HS-27A (cell line): ENCODE measurements at regions not wholly inside any gene's neighbourhood (a gene's known extent, or its start where the extent isn't known, plus 50 kb on each side); places are given as distances from the start of the nearest gene placed in this dataset.

Experiments
- DNase-seq: peaks from one replicate; pipeline ENCODE4 v3.0.0-alpha.2; 2012; ENCODE audit warnings: low read depth, missing footprints

DNA sequence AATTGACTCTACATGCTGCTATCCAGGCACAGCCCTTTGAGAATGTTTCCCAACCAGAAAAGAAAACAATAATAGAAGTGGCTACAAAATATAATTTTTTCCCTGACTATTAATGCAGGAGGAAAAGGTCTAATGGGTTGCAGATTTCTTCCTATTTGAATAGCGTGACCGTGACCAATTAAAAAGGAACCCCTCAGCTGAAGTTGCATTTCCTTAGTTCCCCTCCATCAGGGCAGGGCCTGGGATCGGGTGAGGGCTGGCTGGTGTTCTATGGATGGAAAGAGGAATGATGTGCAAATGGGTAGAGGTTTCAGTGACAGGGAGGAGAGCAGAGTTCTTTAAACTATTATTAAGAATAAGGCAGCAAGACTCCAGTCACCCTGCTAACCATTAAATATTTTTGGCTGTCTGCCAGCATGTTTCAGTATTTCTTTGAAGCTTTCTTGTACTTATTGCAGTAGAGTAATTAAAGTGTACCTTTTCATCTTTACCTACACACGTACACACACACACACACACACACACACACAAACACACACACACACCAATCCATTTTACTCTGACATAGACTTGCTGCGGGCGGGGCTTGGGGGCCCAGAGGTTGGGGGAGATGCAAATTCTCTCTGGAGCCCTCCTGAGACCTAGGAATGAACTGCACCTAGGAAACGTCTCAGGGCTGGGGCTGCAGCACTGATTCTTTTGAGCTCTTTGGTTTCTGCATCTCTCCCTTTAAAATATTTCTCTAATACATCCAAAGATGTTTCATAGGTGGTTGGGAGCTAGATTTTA lies 154.8 kb upstream of the SLC35B3 start:
- DNase-seq = no peak

DNA sequence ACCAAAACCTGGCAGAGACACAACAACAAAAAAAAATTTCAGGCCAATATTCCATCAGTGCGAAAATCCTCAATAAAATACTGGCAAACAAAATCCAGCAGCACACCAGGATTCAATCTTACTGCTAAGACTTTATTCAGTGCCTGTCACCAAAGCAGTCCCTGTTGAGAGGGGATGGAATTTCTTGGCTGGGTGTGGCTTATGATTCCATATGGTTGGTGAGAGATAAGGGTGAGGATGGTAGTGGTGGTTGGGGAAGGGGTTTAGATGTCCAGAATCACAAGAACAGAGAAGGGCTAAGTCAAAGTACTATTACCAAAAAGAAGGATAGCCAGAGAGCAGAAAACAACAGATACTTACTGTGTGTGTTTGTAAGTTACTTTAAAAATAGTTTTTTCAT lies 152.8 kb upstream of the SLC35B3 start:
- no peak for DNase-seq

DNA sequence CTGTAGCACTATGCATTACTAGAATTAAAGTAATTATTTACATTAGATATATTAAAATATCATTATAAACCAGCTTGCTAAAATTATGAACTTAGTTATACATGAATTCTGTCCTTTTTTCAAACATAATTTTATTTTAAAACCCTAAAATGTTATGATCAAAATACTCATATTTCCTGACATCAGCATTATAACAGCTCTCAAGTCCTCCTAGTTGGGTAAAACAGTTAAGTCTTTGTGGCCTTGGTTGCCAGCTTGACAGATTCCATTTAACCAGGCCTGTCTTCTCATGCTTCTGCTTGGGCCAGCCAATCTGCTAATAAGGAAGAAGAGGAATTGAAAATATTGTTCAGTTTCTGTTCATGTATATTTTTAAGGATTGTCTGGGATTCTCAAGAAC lies 147.9 kb upstream of the SLC35B3 start:
- DNase-seq = no peak

DNA sequence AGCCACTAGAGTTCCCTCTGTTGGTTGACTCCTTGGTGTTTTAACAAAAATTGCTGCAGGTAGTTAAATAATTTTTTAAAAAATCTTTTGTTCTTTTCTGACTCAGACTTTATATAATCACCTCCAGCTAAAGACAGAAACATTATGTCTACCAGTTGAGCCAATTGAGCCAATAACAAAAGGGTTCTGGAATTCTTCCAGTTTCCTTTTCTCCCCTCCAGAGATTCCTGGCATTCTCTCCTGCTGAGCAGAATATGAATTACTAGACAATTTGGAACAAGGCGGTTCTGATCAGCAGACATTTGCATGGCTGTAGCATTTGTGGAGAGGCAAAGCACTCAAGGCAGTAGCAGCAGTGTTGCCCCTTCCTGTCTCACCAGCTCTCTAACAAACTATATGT lies 144.0 kb upstream of the SLC35B3 start:
- DNase-seq = no peak

DNA sequence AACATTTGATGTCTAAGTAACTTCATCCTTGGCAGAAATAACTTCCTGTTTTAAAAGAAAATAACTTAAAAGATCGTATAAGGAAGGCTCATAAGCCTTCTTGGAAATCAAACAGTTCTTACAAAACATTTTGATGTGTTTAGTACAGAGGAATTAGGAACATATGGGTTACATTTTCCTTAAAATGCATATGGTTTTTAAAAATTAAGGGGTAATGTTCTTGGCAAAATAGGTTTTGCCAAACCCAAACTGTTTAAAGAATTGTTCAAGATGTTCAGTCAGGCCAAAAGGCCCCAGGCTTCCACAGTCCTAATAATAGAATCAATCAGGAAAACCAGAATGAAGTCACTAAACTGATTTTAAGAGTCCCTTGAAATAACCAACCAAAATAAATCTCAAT lies 142.7 kb upstream of the SLC35B3 start:
- DNase-seq = no peak

DNA sequence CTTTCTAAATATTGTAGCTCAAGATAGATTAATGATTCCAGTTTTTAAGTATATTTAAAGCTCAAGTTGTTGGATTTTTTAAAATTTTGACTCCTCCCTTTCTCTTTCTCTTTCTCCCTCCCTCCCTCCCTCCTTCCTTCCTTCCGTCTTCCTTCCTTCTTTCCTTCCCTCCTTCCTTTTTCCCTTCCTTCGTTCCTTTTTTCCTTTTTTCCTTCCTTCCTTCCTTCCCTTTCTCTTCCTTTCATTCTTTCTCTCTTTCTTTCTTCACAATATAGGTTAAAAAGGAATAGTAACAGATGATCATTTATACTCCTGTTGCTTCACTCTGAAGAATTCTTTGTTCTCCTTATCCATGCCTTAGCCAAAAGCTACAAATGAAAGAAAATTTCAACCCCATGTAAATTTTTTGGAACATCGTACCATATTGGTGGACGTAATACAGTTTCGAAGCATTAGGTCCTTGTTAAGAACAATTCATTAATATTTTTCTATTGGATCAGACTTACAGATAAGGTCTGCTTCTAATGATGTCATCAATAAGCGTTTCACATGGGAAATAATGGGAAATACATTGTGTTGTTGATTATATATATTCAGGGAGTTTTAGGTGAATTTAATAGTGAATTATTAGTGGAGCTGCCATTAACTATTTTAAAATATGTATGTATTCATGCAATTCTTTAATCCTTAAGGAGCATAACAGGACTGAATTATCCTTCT lies 139.6 kb upstream of the SLC35B3 start:
- DNase-seq = no peak

DNA sequence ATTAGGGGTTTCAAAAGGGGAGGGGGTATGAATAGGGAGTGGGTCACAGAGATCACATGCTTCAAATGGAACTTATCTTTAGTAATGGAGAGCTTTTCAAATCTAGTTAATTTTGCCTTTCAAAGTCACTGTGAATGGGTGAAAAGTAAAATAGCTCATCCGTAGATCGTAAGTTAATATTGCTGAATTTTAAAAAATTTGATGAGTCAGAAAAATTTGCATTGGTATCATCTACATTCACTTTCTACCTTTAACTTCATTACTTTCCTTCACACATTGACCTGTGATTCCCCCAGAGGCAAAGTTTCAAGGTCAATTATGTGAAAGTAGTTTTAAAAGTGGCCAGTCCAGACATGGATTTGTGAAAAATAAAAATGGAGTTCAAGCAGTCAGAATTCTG lies 139.0 kb upstream of the SLC35B3 start:
- DNase-seq = no peak

DNA sequence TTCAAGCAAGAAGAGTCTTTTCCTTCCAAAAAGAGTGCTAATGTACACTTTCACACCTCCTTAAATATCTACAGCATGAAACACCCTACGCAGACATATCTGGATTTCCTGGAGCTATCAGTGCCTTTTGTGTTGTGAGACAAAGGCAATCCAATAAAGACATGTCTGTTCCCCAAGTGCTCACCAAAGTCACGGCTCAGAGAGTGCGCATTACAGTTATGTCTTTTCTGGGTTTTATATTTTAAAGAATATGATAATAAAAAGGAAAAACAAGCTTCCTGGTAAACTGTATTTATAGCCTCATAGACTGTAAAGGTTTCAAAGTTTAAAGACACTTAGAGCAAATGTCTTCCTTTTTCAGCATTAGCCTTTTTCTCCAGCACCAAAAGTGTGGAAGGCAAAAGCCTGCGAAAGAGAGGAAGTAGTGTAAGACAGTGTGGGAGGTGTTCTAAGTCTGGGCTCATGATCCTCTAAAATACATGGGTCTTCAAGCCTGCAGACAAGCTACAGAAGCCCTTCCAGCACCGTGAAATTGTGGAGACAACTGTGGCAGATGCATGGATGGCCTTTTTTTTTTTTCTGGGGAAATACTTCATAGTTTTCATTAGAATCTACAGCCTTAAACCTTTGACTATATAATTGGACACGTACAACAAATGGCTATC lies 135.0 kb upstream of the SLC35B3 start:
- DNase-seq = no peak

DNA sequence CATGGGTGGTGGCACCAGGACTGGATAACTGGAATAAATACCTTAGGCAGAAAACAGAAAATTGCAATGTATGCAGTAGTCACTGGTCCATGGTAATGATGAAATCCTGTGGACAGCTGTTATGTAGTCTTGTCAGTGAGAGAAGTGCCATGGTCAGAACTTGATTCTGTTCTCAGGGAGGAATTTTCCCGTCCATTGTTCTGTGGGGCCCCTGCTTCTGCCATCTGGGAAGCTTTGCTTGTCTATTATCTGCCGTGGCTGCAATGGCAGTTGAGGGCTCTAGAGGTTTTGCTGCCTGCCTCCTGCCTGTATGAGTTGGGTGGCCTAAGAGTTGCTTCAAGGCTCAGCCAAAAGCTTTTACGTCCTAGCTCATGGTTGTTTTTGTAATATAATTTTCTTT lies 126.8 kb upstream of the SLC35B3 start:
- no peak for DNase-seq

DNA sequence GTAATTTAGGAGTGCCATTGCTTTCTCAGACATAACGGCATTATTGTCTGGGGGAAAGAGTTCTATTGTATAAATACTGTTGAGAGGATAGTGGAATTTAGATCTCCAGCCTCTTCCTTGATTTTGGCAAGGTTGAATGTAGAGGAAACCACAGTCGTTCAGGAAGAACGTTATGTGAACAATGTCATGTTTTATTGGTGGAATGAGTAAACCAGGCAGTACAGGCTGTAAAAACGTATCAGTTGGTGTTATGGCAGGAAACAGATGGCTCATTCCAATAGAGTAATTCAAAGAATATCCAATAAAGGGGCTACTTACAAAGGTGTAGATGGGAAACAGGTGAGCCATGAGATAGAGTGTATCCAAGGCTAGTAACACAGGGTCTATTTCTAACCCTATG lies 123.6 kb upstream of the SLC35B3 start:
- DNase-seq = no peak

DNA sequence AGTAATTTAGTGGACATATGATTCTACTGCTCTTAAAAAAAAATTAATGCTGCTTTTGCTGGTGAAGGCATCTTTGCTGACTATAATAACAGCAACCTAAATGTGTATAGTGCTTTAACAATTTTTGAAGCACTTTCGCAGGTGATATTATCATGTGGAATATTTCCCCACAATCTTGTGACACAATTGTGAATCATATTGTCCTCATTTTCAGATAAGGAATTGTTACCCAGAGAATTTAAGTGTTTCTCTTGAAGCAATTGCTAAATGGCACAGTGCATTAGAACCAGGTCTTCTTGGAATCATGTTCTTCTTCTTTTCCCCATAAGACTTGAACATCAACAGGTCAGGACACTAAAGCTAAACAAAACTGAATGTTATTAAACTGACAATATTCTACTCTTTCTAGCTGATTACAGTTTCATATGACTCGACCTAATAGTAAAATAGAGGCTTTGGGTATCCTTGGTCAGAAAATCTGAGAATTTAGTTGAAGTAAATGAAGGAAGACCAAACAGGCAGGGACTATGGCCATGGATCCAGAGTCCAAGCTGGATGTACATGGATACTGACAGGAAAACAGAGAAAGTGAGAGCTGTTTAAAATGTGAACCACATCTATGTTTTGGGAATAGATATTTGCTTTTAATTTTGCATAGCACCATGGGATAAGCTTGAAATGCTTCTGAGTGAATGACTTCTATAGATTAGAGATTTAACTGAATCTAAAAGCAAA lies 121.8 kb upstream of the SLC35B3 start:
- no peak for DNase-seq

DNA sequence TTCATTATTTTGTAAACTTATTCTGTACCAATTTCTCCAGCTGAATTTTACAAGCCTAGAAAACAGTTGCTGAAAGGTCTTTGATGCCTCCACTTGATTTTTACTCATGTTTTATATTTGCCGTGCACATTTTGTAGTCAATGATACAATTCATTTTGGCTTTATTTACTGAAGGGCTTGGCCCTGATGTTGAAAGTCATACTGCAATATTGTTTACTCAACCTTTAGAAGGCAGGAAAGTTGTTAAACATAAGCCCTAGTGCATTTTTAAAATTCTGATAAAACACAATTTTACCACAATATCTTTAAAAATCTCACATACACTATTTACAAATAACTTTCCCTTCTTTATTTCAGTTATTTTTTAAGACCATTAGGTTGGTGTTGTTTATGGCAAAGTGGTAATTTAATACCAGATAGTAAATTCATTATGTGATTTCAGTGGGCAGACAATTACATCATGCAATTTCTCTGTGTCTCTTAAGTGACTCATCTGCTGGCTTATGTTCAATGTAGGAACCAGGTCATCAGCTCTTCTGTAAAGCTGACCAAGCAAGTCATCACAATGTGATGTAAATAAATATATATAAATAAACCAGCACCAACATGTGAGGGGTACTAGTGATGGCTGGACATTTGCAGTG lies 121.1 kb upstream of the SLC35B3 start:
- DNase-seq = no peak

DNA sequence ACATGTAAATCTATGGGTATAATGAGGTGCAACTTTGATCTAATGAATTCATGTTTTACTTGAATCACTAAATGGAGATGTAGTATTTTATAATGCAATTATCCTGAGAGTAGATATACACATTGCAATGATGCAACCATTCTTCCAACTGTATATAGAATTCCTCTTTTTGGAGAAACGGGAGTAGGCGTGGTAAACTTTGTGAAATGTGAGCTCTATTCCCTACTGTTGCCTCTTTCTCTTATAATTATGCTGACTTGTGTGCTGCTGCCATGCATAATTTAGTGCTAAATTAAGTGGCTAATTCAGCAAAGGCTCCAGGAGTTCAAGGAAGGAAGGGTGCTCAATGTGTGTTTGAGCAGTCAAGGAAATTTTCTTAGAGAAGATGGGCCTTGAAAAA lies 116.6 kb upstream of the SLC35B3 start:
- DNase-seq = no peak

DNA sequence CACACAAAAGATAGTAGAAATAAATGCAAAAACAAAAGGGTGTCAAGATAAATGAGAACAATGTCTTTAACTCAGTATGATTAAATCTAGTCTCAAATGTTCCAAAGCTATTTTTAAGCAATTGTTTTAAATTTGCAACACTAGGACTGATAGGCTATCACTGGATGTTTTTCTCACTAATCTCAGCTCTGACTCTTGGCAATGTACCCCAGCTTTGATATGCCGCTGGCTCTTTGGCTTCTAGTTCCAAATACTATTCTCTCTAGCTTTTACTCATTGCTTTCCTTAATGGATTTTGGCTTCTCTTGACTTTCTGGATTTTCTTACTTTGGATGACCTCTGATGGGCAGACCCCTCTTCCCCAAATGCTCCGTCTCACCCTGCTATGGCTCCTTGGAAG lies 116.0 kb upstream of the SLC35B3 start:
- DNase-seq = no peak

DNA sequence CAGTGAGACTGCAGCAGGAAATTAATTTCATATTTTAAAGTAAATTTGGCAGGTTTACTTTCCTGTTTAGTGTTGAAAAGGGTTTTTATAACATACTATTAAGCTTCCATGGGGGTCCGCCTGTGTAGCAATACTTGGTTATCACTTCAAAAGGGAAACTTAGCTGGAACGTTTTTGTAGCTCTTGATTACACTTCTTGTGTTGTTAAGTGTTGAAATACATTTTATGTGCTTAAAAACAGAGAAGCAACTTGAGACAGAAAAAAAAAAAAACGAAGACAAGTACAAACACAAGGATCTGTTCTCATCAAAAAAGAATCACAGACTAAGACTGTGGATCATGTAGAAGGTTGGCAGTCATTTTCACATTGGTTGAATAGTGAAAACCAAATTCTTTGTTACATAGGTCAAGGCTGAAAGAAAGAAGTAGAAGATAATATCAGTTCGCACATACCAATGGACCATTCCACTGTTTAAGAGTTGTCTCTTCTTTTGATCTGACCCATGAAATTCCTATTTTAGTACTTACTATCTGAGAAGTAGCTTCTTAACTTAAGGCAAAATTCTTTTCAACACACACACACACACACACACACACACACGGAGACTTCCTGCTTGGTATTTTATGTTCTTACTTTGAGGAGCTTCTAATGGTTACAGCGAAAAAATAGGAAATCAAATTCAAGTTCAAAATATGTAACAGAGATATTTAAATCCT lies 113.9 kb upstream of the SLC35B3 start:
- DNase-seq = no peak

DNA sequence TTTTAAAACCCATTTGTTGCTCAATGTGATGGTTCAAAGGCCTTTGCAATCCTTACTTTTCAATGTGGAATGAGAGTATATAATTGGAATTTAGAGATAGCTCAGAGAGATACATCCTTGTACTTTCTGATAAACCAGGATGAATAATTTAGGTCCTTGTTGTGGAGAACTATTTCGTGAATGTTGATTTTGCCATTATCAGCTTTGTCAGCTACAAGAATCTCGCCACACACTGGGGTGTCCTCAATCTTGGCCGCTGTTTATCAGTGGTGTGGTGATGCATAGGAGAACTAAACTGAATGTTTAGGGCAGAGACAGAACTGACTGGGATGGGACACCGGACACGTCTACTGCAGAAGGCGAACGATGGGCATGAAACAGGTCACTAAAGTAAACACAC lies 111.2 kb upstream of the SLC35B3 start:
- no peak for DNase-seq

DNA sequence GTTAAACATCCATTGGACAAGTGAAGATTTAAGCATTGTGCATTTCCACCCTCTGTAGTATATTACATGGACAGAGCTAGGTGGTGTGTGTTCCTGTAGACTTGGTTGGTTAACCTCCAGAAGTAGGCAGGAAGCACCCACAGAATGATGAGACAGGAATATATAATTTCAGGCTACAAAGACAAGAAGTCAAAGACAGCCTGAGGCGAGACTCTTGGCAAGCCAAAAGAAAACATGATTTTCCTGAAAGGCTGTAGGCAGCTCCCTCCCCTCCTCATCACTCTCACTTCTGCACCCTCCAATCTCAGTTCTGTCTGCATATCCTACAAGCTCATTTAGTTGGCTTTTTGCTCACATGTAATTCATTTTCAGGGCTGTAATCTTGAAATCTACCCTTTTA lies 110.0 kb upstream of the SLC35B3 start:
- no peak for DNase-seq

DNA sequence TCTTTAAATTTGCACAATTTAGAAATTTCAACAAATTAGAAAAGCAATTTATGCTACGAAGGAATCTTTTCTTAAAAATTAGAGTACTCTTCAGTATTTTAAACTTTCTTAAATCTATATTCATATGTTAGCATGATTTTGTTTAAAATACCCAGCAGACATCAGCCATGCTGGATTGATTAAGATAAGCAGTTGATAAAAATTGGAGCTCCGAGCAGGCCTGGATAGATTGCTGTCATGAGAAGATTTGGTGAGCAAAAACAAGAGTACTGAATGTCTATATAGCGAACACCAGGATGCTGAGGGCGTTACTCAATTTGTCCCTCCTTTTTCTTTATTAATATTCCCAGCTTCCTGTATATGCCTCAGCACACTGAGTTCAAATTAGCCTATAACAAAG lies 108.4 kb upstream of the SLC35B3 start:
- DNase-seq = no peak

DNA sequence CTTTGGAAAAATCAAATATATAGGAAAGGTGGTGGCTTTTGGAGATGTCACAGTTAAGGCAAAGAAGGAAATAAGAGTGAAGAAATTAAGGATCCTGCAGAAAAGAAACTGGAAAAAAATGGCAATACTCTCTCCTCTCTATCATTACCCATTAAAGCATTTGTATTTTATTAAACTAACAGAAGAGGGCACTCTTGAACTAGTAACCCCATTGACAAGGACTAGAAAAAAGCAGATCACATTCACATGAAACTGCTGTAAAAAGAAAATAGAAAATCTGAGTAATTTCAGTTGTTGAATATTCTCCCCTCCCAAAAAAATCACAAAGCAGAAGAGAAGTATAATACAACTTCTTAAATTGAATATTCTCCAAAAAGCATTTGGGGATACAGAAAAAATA lies 104.1 kb upstream of the SLC35B3 start:
- no peak for DNase-seq

DNA sequence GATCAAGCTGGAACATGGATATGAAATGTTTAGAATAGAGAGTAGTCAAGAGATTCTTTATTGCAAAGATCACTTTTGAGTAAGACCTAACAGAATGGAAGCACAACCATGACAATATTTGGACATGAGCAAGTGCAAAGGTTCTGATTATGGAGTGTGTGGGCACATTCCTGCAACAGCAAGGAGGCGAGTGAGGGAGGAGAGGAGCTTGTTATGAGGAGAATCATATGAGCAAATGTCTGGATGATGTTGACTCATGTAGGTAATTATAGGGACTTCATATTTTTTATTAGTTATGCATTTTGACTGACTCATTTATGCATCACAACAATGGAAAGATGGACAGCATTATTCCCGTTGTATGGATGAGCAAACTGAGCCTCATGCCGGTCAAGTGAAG lies 100.8 kb upstream of the SLC35B3 start:
- no peak for DNase-seq

DNA sequence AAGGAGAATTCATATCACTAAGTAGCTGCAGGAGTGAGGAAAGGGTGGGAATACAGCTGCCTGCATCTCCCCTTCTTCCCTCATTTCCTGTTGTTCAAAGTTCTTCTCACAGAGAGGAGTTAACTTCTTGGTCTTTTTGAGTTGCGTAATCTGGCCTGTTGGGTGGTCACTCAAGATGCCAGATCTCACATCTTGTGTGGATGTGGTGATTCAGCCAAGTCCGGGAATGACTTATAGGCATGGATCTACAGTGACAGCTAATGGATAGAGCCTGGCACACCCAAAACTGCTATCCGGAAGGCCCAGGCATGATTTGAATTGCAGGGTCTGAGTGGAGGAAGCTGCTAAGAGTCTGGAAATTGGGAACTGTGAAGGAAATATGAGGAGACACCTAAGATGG lies 100.2 kb upstream of the SLC35B3 start:
- DNase-seq = no peak
